Liver (tissue), 7 donors: ENCODE measurements at regions not wholly inside any gene's neighbourhood (a gene's known extent, or its start where the extent isn't known, plus 50 kb on each side); places are given as distances from the start of the nearest gene placed in this dataset.

ENCODE experiments used
- DNase-seq: peaks from one replicate; pipeline ENCODE4 v3.0.0-alpha.2; 2017; ENCODE audit warnings: low spot score
- H3K27ac ChIP-seq, 2 donors: one replicate each; pipeline ENCODE4 v1.7.0; 2013; ENCODE audit warnings: inconsistent platforms in 2 of 2, low read length in 2 of 2, control low read depth in 1 of 2, low read depth in 1 of 2, mild to moderate bottlenecking in 1 of 2
- H3K27me3 ChIP-seq, 4 donors: one replicate each; pipeline versions ENCODE4 v1.6.1 to v1.7.0; 2013; ENCODE audit warnings: low read length in 3 of 4, inconsistent platforms in 1 of 4, mild to moderate bottlenecking in 1 of 4, moderate library complexity in 1 of 4; ENCODE audit not compliant: control insufficient read depth in 4 of 4, insufficient read depth in 4 of 4
- H3K36me3 ChIP-seq, 4 donors: one replicate each; pipeline versions ENCODE4 v1.6.1 to v1.7.0; 2013; ENCODE audit warnings: low read length in 3 of 4, mild to moderate bottlenecking in 3 of 4, low read depth in 1 of 4, moderate library complexity in 1 of 4; ENCODE audit not compliant: control insufficient read depth in 4 of 4, insufficient read depth in 3 of 4
- H3K4me1 ChIP-seq, 4 donors: one replicate each; pipeline versions ENCODE4 v1.6.1 to v1.7.0; 2013; ENCODE audit warnings: low read length in 3 of 4, mild to moderate bottlenecking in 3 of 4, moderate library complexity in 1 of 4; ENCODE audit not compliant: control insufficient read depth in 4 of 4, insufficient read depth in 4 of 4
- H3K4me3 ChIP-seq, 3 donors: one replicate each; pipeline versions ENCODE4 v1.6.1 to v1.7.0; 2013; ENCODE audit warnings: low read length in 3 of 3, control low read depth in 1 of 3, low read depth in 1 of 3, mild to moderate bottlenecking in 1 of 3
- H3K9ac ChIP-seq, 2 donors: one replicate each; pipeline ENCODE4 v1.7.0; 2013; ENCODE audit warnings: low read length in 2 of 2, mild to moderate bottlenecking in 2 of 2, moderate library complexity in 2 of 2, control low read depth in 1 of 2, low read depth in 1 of 2
- H3K9me3 ChIP-seq, 4 donors: one replicate each; pipeline versions ENCODE4 v1.6.1 to v1.7.0; 2013; ENCODE audit warnings: low read length in 3 of 4; ENCODE audit not compliant: control insufficient read depth in 4 of 4
- EGR1 ChIP-seq, 2 donors: IDR thresholded peaks; 2 replicates each; pipeline ENCODE4 v1.6.1; 2016 to 2018; ENCODE audit warnings: antibody characterized with exemption in 2 of 2, low read depth in 2 of 2
- HNF4G ChIP-seq: IDR thresholded peaks from 2 replicates; pipeline ENCODE4 v1.6.1; 2016; ENCODE audit warnings: antibody characterized with exemption
- RAD21 ChIP-seq, 2 donors: IDR thresholded peaks; 2 replicates each; pipeline ENCODE4 v1.6.1; 2016; ENCODE audit warnings: antibody characterized with exemption in 2 of 2, mild to moderate bottlenecking in 2 of 2
- RXRA ChIP-seq, 2 donors: IDR thresholded peaks; 2 replicates each; pipeline ENCODE4 v1.6.1; 2017 to 2018; ENCODE audit warnings: antibody characterized with exemption in 2 of 2, mild to moderate bottlenecking in 1 of 2
- TAF1 ChIP-seq: conservative IDR thresholded peaks from 2 replicates; pipeline ENCODE4 v1.6.1; 2016; ENCODE audit warnings: antibody characterized with exemption, mild to moderate bottlenecking
- YY1 ChIP-seq: IDR thresholded peaks from 2 replicates; pipeline ENCODE4 v1.6.1; 2016; ENCODE audit warnings: antibody characterized with exemption, mild to moderate bottlenecking
- WGBS: extraction: QIAGEN DNeasy Blood & Tissue Kit; methylation state at CpG from one replicate; pipeline ENCODE4 v1.1.7; 2013; 5-methylcytosine and 5-hydroxymethylcytosine counted together
- TF ChIP-seq, protein P1 (sequence below): IDR thresholded peaks from 2 replicates; pipeline ENCODE4 v1.6.1; 2016; ENCODE audit warnings: antibody characterized with exemption
- TF ChIP-seq, protein P2 (sequence below): IDR thresholded peaks from 2 replicates; pipeline ENCODE4 v1.6.1; 2016; ENCODE audit warnings: antibody characterized with exemption, mild to moderate bottlenecking
- TF ChIP-seq, protein P3 (sequence below): IDR thresholded peaks from 2 replicates; pipeline ENCODE4 v1.6.1; 2016; ENCODE audit warnings: antibody characterized with exemption
- donor health status: healthy.
- donor health status: healthy.
- donor health status: healthy.
- donor health status: healthy.

DNA sequence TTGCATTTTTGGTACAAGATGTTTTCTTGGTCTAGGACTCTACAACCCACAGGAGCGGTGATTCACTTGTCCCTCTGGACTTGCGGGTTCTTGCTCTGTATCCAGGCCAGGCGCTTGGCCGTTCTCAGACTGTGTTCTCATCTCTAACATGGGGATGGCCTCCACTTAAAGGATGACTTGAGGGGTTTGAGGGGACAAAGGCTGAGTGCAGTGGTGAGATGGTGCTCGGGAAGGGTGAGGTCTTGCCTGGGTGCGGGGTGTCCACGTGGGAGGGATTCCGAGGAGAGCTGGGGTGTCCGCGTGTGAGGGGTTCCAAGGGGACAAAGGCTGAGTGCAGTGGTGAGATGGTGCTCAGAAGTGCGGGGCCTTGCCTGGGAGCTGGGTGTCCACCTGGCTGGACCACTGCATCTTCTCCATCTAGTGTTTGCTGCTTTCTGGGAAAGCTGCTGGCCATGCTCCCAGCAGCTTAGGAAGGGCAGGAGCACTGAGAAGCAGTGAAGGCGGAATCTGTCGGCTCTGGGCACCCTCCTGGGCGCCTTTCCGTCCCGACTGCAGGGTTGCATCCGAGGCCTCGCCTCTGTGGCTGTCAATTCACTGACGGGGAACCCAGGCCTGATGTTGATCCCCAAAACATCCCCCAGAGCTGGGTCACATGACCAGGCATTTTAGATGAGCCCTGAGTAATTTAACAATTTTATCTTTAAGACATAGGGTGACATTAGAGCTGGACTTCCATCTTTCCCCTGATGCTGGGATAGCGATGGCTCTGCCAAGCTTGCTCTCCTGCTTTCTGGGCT lies 280.5 kb upstream of the IRX4 start:
- TF ChIP-seq, protein P1, sequence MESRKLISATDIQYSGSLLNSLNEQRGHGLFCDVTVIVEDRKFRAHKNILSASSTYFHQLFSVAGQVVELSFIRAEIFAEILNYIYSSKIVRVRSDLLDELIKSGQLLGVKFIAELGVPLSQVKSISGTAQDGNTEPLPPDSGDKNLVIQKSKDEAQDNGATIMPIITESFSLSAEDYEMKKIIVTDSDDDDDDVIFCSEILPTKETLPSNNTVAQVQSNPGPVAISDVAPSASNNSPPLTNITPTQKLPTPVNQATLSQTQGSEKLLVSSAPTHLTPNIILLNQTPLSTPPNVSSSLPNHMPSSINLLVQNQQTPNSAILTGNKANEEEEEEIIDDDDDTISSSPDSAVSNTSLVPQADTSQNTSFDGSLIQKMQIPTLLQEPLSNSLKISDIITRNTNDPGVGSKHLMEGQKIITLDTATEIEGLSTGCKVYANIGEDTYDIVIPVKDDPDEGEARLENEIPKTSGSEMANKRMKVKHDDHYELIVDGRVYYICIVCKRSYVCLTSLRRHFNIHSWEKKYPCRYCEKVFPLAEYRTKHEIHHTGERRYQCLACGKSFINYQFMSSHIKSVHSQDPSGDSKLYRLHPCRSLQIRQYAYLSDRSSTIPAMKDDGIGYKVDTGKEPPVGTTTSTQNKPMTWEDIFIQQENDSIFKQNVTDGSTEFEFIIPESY: no peak
- no peak for TF ChIP-seq RXRA (IDR thresholded peaks at IDR 0.05)
- no peak for TF ChIP-seq YY1
- TF ChIP-seq RAD21 (IDR thresholded peaks at IDR 0.05): no peak
- no peak for TF ChIP-seq TAF1
- no peak for TF ChIP-seq EGR1 (IDR thresholded peaks at IDR 0.05; ENCODE audit: low read depth in 2 of 2)
- TF ChIP-seq HNF4G: no peak
- TF ChIP-seq, protein P2, sequence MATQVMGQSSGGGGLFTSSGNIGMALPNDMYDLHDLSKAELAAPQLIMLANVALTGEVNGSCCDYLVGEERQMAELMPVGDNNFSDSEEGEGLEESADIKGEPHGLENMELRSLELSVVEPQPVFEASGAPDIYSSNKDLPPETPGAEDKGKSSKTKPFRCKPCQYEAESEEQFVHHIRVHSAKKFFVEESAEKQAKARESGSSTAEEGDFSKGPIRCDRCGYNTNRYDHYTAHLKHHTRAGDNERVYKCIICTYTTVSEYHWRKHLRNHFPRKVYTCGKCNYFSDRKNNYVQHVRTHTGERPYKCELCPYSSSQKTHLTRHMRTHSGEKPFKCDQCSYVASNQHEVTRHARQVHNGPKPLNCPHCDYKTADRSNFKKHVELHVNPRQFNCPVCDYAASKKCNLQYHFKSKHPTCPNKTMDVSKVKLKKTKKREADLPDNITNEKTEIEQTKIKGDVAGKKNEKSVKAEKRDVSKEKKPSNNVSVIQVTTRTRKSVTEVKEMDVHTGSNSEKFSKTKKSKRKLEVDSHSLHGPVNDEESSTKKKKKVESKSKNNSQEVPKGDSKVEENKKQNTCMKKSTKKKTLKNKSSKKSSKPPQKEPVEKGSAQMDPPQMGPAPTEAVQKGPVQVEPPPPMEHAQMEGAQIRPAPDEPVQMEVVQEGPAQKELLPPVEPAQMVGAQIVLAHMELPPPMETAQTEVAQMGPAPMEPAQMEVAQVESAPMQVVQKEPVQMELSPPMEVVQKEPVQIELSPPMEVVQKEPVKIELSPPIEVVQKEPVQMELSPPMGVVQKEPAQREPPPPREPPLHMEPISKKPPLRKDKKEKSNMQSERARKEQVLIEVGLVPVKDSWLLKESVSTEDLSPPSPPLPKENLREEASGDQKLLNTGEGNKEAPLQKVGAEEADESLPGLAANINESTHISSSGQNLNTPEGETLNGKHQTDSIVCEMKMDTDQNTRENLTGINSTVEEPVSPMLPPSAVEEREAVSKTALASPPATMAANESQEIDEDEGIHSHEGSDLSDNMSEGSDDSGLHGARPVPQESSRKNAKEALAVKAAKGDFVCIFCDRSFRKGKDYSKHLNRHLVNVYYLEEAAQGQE: no peak
- TF ChIP-seq, protein P3, sequence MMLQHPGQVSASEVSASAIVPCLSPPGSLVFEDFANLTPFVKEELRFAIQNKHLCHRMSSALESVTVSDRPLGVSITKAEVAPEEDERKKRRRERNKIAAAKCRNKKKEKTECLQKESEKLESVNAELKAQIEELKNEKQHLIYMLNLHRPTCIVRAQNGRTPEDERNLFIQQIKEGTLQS: no peak
- no peak overlapping the region for H3K4me3 ChIP-seq
- H3K9me3 ChIP-seq: no peaks in the 10 kb centered on the region
- peaks cover 0 to 6% (median 0%) of the 10 kb centered on the region in 4 donors for H3K27me3 ChIP-seq
- WGBS: 84% methylated on average over 20 of the region's 20 CpGs
- no peaks in the 10 kb centered on the region for H3K36me3 ChIP-seq
- DNase-seq: no peak
- no peaks in the 10 kb centered on the region for H3K4me1 ChIP-seq
- no peak overlapping the region for H3K9ac ChIP-seq
- H3K27ac ChIP-seq: no peak overlapping the region

DNA sequence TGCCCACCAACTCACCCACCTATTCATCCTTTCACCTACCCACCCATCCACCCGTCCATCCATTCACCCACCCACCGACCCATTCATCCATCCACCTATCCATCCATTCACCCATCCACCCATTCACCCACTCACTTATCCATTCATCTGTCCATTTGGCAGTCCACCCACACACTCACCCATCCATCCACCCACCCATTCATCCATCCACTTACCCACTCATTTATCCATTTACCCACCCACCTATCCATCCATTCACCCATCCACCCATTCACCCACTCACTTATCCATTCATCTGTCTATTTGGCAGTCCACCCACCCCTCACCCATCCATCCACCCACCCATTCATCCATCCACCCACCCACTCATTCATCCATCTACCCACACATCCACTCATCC lies 278.1 kb upstream of the IRX4 start:
- TF ChIP-seq EGR1 (IDR thresholded peaks at IDR 0.05; ENCODE audit: low read depth in 2 of 2): no peak
- H3K4me3 ChIP-seq: no peak overlapping the region
- no peak overlapping the region for H3K27ac ChIP-seq
- no peaks in the 10 kb centered on the region for H3K4me1 ChIP-seq
- H3K9me3 ChIP-seq: no peaks in the 10 kb centered on the region
- H3K9ac ChIP-seq: no peak overlapping the region
- H3K36me3 ChIP-seq: no peaks in the 10 kb centered on the region
- H3K27me3 ChIP-seq: peaks cover 0 to 5% (median 0%) of the 10 kb centered on the region in 4 donors
- DNase-seq: no peak
- 68% methylated on average over 2 of the region's 2 CpGs for WGBS

DNA sequence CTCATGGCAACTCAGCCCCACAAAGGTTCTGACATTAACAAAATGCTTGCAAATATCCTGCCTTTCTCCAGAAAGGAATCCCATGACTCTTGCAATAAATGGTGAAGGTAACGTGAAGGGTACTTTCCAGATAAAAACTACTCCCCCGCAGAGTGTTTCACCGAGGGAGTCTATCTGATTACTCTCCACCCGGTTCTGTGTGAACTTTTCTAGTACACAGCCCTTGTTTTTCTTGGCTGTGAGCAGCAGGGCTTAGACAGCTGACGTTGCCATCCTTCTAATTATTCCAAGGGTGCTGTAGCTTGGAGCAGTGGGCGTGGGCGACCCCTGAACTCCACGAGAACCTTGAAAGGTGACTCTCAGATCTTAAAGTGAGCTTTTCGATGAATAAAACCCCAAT lies 276.0 kb upstream of the IRX4 start:
- no peak for DNase-seq
- H3K36me3 ChIP-seq: no peaks in the 10 kb centered on the region
- no peak overlapping the region for H3K4me3 ChIP-seq
- no peak overlapping the region for H3K9ac ChIP-seq
- 64% methylated on average over 9 of the region's 9 CpGs for WGBS
- H3K9me3 ChIP-seq: no peaks in the 10 kb centered on the region
- no peak for TF ChIP-seq YY1
- no peak overlapping the region for H3K27ac ChIP-seq
- H3K27me3 ChIP-seq: peaks cover 0 to 5% (median 0%) of the 10 kb centered on the region in 4 donors
- no peaks in the 10 kb centered on the region for H3K4me1 ChIP-seq
